ENCODE measurements at regions not wholly inside any gene's neighbourhood (a gene's known extent, or its start where the extent isn't known, plus 50 kb on each side); places are given as distances from the start of the nearest gene placed in this dataset.

GRCh38 chr11:121755906-121756305 is 303.1 kb upstream of the SORL1-AS1 start:
- Mint-ChIP-seq H3K27me3 (ENCODE audit: unreplicated experiment) (no peaks in the 10 kb centered on the region), H3K4me3 (ENCODE audit: low read depth, unreplicated experiment) (no peak overlapping the region), H3K36me3 (ENCODE audit: insufficient read depth, unreplicated experiment) (no peaks in the 10 kb centered on the region), H3K9me3 (ENCODE audit: low read depth, unreplicated experiment) (no peaks in the 10 kb centered on the region), H3K27ac (ENCODE audit: unreplicated experiment) (no peak overlapping the region), H3K4me1 (ENCODE audit: low read depth, unreplicated experiment) (no peaks in the 10 kb centered on the region)
- no peak for TF ChIP-seq CTCF (IDR thresholded peaks at IDR 0.05; ENCODE audit: unreplicated experiment)
- BruUV-seq (replicated peaks): no TSS peak
- no peak for DNase-seq
- intact Hi-C loops (cut with micrococcal nuclease; ENCODE audit: unreplicated experiment): no loop called here
- CTCF ChIA-PET: no interaction called here

- no peak overlapping the region for H3K4me3 Mint-ChIP-seq (ENCODE audit: low read depth, unreplicated experiment)
- DNase-seq: no peak
- BruUV-seq (replicated peaks): no TSS peak
- TF ChIP-seq CTCF (IDR thresholded peaks at IDR 0.05; ENCODE audit: unreplicated experiment): no peak
- H3K9me3 Mint-ChIP-seq (ENCODE audit: low read depth, unreplicated experiment): no peaks in the 10 kb centered on the region
- peaks cover 2% of the 10 kb centered on the region for H3K27me3 Mint-ChIP-seq (ENCODE audit: unreplicated experiment)
- H3K36me3 Mint-ChIP-seq (ENCODE audit: insufficient read depth, unreplicated experiment): no peaks in the 10 kb centered on the region
- intact Hi-C loops (cut with micrococcal nuclease; ENCODE audit: unreplicated experiment): no loop called here
- H3K4me1 Mint-ChIP-seq (ENCODE audit: low read depth, unreplicated experiment): no peaks in the 10 kb centered on the region
- no peak overlapping the region for H3K27ac Mint-ChIP-seq (ENCODE audit: unreplicated experiment)
- CTCF ChIA-PET: no interaction called here
Observed at GRCh38 chr11:121755191-121755590, 302.4 kb upstream of the SORL1-AS1 start.

- H3K27me3 Mint-ChIP-seq (ENCODE audit: unreplicated experiment): peaks cover 8% of the 10 kb centered on the region
- no peak overlapping the region for H3K4me3 Mint-ChIP-seq (ENCODE audit: low read depth, unreplicated experiment)
- H3K36me3 Mint-ChIP-seq (ENCODE audit: insufficient read depth, unreplicated experiment): no peaks in the 10 kb centered on the region
- CTCF ChIA-PET: no interaction called here
- no peaks in the 10 kb centered on the region for H3K9me3 Mint-ChIP-seq (ENCODE audit: low read depth, unreplicated experiment)
- TF ChIP-seq CTCF (IDR thresholded peaks at IDR 0.05; ENCODE audit: unreplicated experiment): no peak
- DNase-seq: no peak
- H3K4me1 Mint-ChIP-seq (ENCODE audit: low read depth, unreplicated experiment): no peaks in the 10 kb centered on the region
- intact Hi-C loops (cut with micrococcal nuclease; ENCODE audit: unreplicated experiment): no loop called here
- H3K27ac Mint-ChIP-seq (ENCODE audit: unreplicated experiment): no peak overlapping the region
- BruUV-seq (replicated peaks): no TSS peak
Observed at GRCh38 chr11:121754598-121754997, 301.8 kb upstream of the SORL1-AS1 start.

- H3K4me3 Mint-ChIP-seq (ENCODE audit: low read depth, unreplicated experiment): no peak overlapping the region
- no peak overlapping the region for H3K27ac Mint-ChIP-seq (ENCODE audit: unreplicated experiment)
- BruUV-seq (replicated peaks): no TSS peak
- DNase-seq: no peak
- peaks cover 18% of the 10 kb centered on the region for H3K27me3 Mint-ChIP-seq (ENCODE audit: unreplicated experiment)
- no peaks in the 10 kb centered on the region for H3K4me1 Mint-ChIP-seq (ENCODE audit: low read depth, unreplicated experiment)
- no peaks in the 10 kb centered on the region for H3K36me3 Mint-ChIP-seq (ENCODE audit: insufficient read depth, unreplicated experiment)
- H3K9me3 Mint-ChIP-seq (ENCODE audit: low read depth, unreplicated experiment): peaks cover 3% of the 10 kb centered on the region
- no peak for TF ChIP-seq CTCF (IDR thresholded peaks at IDR 0.05; ENCODE audit: unreplicated experiment)
- CTCF ChIA-PET: no interaction called here
- intact Hi-C loops (cut with micrococcal nuclease; ENCODE audit: unreplicated experiment): no loop called here
Observed at GRCh38 chr11:121749691-121750090, 296.9 kb upstream of the SORL1-AS1 start.

GRCh38 chr11:121748068-121748467 is 295.3 kb upstream of the SORL1-AS1 start:
- Mint-ChIP-seq H3K4me1 (ENCODE audit: low read depth, unreplicated experiment) (no peaks in the 10 kb centered on the region), H3K27ac (ENCODE audit: unreplicated experiment) (no peak overlapping the region), H3K9me3 (ENCODE audit: low read depth, unreplicated experiment) (peaks cover 3% of the 10 kb centered on the region), H3K27me3 (ENCODE audit: unreplicated experiment) (peaks cover 18% of the 10 kb centered on the region), H3K4me3 (ENCODE audit: low read depth, unreplicated experiment) (no peak overlapping the region), H3K36me3 (ENCODE audit: insufficient read depth, unreplicated experiment) (no peaks in the 10 kb centered on the region)
- no peak for TF ChIP-seq CTCF (IDR thresholded peaks at IDR 0.05; ENCODE audit: unreplicated experiment)
- intact Hi-C loops (cut with micrococcal nuclease; ENCODE audit: unreplicated experiment): no loop called here
- CTCF ChIA-PET: no interaction called here
- no TSS peak for BruUV-seq (replicated peaks)
- DNase-seq: no peak

Data from Calu3 (cell line).